HG03442 (cell line): ENCODE measurements at regions not wholly inside any gene's neighbourhood (a gene's known extent, or its start where the extent isn't known, plus 50 kb on each side); places are given as distances from the start of the nearest gene placed in this dataset.

Experiments used
- ATAC-seq: cut with Tn5 transposase; IDR thresholded peaks from one replicate; pipeline ENCODE4 v1.9.1; 2021; ENCODE audit warnings: mild to moderate bottlenecking, moderate library complexity; ENCODE audit not compliant: unreplicated experiment

GRCh38 chr15:37253877-37254276, 153.5 kb upstream of the MEIS2 start:
- ATAC-seq: no peak

- no peak for ATAC-seq
These were observed 159.9 kb upstream of the MEIS2 start for GRCh38 chr15:37260255-37260654.

GRCh38 chr15:37261685-37262084, 161.3 kb upstream of the MEIS2 start:
- no peak for ATAC-seq

- ATAC-seq: no peak
These were observed 162.7 kb upstream of the MEIS2 start for GRCh38 chr15:37262922-37263608.

- ATAC-seq: no peak
These were observed 188.9 kb upstream of the MEIS2 start for GRCh38 chr15:37289109-37289765.

GRCh38 chr15:37291920-37292319, 191.6 kb upstream of the MEIS2 start:
- ATAC-seq: no peak

GRCh38 chr15:37298271-37298670, 197.9 kb upstream of the MEIS2 start:
- no peak for ATAC-seq

GRCh38 chr15:37339437-37339836, 239.1 kb upstream of the MEIS2 start:
- no peak for ATAC-seq

GRCh38 chr15:37339856-37340255, 239.5 kb upstream of the MEIS2 start:
- ATAC-seq: no peak

- no peak for ATAC-seq
These were observed 240.1 kb upstream of the MEIS2 start for GRCh38 chr15:37340438-37340837.

- ATAC-seq: no peak
These were observed 258.9 kb upstream of the MEIS2 start for GRCh38 chr15:37359101-37359892.

- no peak for ATAC-seq
These were observed 259.5 kb upstream of the MEIS2 start for GRCh38 chr15:37359893-37360290.

GRCh38 chr15:37360724-37361123, 260.4 kb upstream of the MEIS2 start:
- no peak for ATAC-seq

- ATAC-seq: no peak
These were observed 261.3 kb upstream of the MEIS2 start for GRCh38 chr15:37361621-37362020.

- ATAC-seq: no peak
These were observed 262.1 kb upstream of the MEIS2 start for GRCh38 chr15:37362414-37362813.

- ATAC-seq: no peak
These were observed 268.6 kb upstream of the MEIS2 start for GRCh38 chr15:37368961-37369360.

- ATAC-seq: no peak
These were observed 270.6 kb upstream of the MEIS2 start for GRCh38 chr15:37370941-37371340.

- ATAC-seq: no peak
These were observed 271.7 kb upstream of the MEIS2 start for GRCh38 chr15:37372064-37372463.

GRCh38 chr15:37375519-37375918, 275.2 kb upstream of the MEIS2 start:
- no peak for ATAC-seq

GRCh38 chr15:37377428-37377827, 277.1 kb upstream of the MEIS2 start:
- ATAC-seq: no peak

GRCh38 chr15:37394402-37395099, 294.2 kb upstream of the MEIS2 start:
- no peak for ATAC-seq
